Activated naive CD8-positive, alpha-beta T cell treated with anti-CD3 and anti-CD28 coated beads for 36 hours (primary cell): ENCODE measurements at regions not wholly inside any gene's neighbourhood (a gene's known extent, or its start where the extent isn't known, plus 50 kb on each side); places are given as distances from the start of the nearest gene placed in this dataset.

ENCODE experiments used
- DNase-seq: peaks from one replicate; pipeline ENCODE4 v3.0.0; 2021
- H3K27ac Mint-ChIP-seq: one replicate; pipeline ENCODE4 v1.8.0; 2022; ENCODE audit warnings: mild to moderate bottlenecking, moderate library complexity, mixed read lengths
- H3K27me3 Mint-ChIP-seq: one replicate; pipeline ENCODE4 v1.8.0; 2022; ENCODE audit warnings: mild to moderate bottlenecking, mixed read lengths
- H3K36me3 Mint-ChIP-seq: one replicate; pipeline ENCODE4 v1.8.0; 2021; ENCODE audit warnings: mild to moderate bottlenecking, mixed read lengths
- H3K4me1 Mint-ChIP-seq: one replicate; pipeline ENCODE4 v1.8.0; 2021; ENCODE audit warnings: mixed read lengths
- H3K4me3 Mint-ChIP-seq: one replicate; pipeline ENCODE4 v1.8.0; 2022; ENCODE audit warnings: mild to moderate bottlenecking, moderate library complexity, mixed read lengths
- H3K9me3 Mint-ChIP-seq: one replicate; pipeline ENCODE4 v1.8.0; 2022; ENCODE audit warnings: mixed read lengths

- H3K4me1 Mint-ChIP-seq: no peaks in the 10 kb centered on the region
- H3K36me3 Mint-ChIP-seq: peaks cover 1% of the 10 kb centered on the region
- DNase-seq: no peak
- H3K9me3 Mint-ChIP-seq: peaks cover 2% of the 10 kb centered on the region
- H3K27me3 Mint-ChIP-seq: peaks cover 13% of the 10 kb centered on the region
- no peak overlapping the region for H3K27ac Mint-ChIP-seq
- no peak overlapping the region for H3K4me3 Mint-ChIP-seq
Observed at GRCh38 chr6:53446151-53446550, 97.4 kb upstream of the ELOVL5 start.

GRCh38 chr6:53441761-53442160 lies 93.0 kb upstream of the ELOVL5 start:
- Mint-ChIP-seq H3K27ac (no peak overlapping the region), H3K9me3 (no peaks in the 10 kb centered on the region), H3K36me3 (no peaks in the 10 kb centered on the region), H3K4me1 (peaks cover 13% of the 10 kb centered on the region), H3K27me3 (peaks cover 18% of the 10 kb centered on the region), H3K4me3 (no peak overlapping the region)
- no peak for DNase-seq

- Mint-ChIP-seq H3K36me3 (no peaks in the 10 kb centered on the region), H3K4me1 (peaks cover 16% of the 10 kb centered on the region), H3K27ac (no peak overlapping the region), H3K4me3 (no peak overlapping the region), H3K9me3 (no peaks in the 10 kb centered on the region), H3K27me3 (peaks cover 18% of the 10 kb centered on the region)
- no peak for DNase-seq
Observed at GRCh38 chr6:53441035-53441493, 92.3 kb upstream of the ELOVL5 start.

GRCh38 chr6:53440336-53440945 lies 91.7 kb upstream of the ELOVL5 start:
- Mint-ChIP-seq H3K4me1 (peaks cover 16% of the 10 kb centered on the region), H3K27ac (no peak overlapping the region), H3K4me3 (no peak overlapping the region), H3K27me3 (peaks cover 18% of the 10 kb centered on the region), H3K36me3 (no peaks in the 10 kb centered on the region), H3K9me3 (no peaks in the 10 kb centered on the region)
- no peak for DNase-seq

- Mint-ChIP-seq H3K9me3 (no peaks in the 10 kb centered on the region), H3K4me3 (no peak overlapping the region), H3K27ac (no peak overlapping the region), H3K27me3 (peaks cover 18% of the 10 kb centered on the region), H3K36me3 (no peaks in the 10 kb centered on the region), H3K4me1 (peaks cover 16% of the 10 kb centered on the region)
- no peak for DNase-seq
Observed at GRCh38 chr6:53439556-53439955, 90.8 kb upstream of the ELOVL5 start.

- DNase-seq: no peak
- peaks cover 11% of the 10 kb centered on the region for H3K27me3 Mint-ChIP-seq
- H3K36me3 Mint-ChIP-seq: no peaks in the 10 kb centered on the region
- H3K9me3 Mint-ChIP-seq: no peaks in the 10 kb centered on the region
- H3K4me3 Mint-ChIP-seq: no peak overlapping the region
- peaks cover 19% of the 10 kb centered on the region for H3K4me1 Mint-ChIP-seq
- H3K27ac Mint-ChIP-seq: no peak overlapping the region
Observed at GRCh38 chr6:53437557-53438202, 88.9 kb upstream of the ELOVL5 start.

- peaks cover 25% of the 10 kb centered on the region for H3K4me1 Mint-ChIP-seq
- H3K27ac Mint-ChIP-seq: no peak overlapping the region
- peaks cover 7% of the 10 kb centered on the region for H3K27me3 Mint-ChIP-seq
- no peaks in the 10 kb centered on the region for H3K9me3 Mint-ChIP-seq
- H3K4me3 Mint-ChIP-seq: no peak overlapping the region
- H3K36me3 Mint-ChIP-seq: no peaks in the 10 kb centered on the region
- DNase-seq: no peak
Observed at GRCh38 chr6:53436526-53437303, 88.0 kb upstream of the ELOVL5 start.

- Mint-ChIP-seq H3K4me3 (no peak overlapping the region), H3K27me3 (peaks cover 8% of the 10 kb centered on the region), H3K27ac (no peak overlapping the region), H3K4me1 (peaks cover 37% of the 10 kb centered on the region), H3K9me3 (no peaks in the 10 kb centered on the region), H3K36me3 (no peaks in the 10 kb centered on the region)
- no peak for DNase-seq
Observed at GRCh38 chr6:53433951-53434285, 85.2 kb upstream of the ELOVL5 start.

GRCh38 chr6:53433261-53433950 lies 84.7 kb upstream of the ELOVL5 start:
- peaks cover 8% of the 10 kb centered on the region for H3K27me3 Mint-ChIP-seq
- peaks cover 40% of the 10 kb centered on the region for H3K4me1 Mint-ChIP-seq
- no peak for DNase-seq
- H3K27ac Mint-ChIP-seq: no peak overlapping the region
- no peaks in the 10 kb centered on the region for H3K9me3 Mint-ChIP-seq
- no peak overlapping the region for H3K4me3 Mint-ChIP-seq
- H3K36me3 Mint-ChIP-seq: no peaks in the 10 kb centered on the region

- Mint-ChIP-seq H3K4me1 (peaks cover 42% of the 10 kb centered on the region), H3K9me3 (no peaks in the 10 kb centered on the region), H3K27me3 (peaks cover 8% of the 10 kb centered on the region), H3K4me3 (no peak overlapping the region), H3K36me3 (no peaks in the 10 kb centered on the region), H3K27ac (no peak overlapping the region)
- no peak for DNase-seq
Observed at GRCh38 chr6:53432318-53433161, 83.8 kb upstream of the ELOVL5 start.

- peaks cover 41% of the 10 kb centered on the region for H3K4me1 Mint-ChIP-seq
- H3K27me3 Mint-ChIP-seq: peaks cover 8% of the 10 kb centered on the region
- H3K36me3 Mint-ChIP-seq: no peaks in the 10 kb centered on the region
- H3K9me3 Mint-ChIP-seq: no peaks in the 10 kb centered on the region
- no peak for DNase-seq
- no peak overlapping the region for H3K4me3 Mint-ChIP-seq
- no peak overlapping the region for H3K27ac Mint-ChIP-seq
Observed at GRCh38 chr6:53431704-53432103, 83.0 kb upstream of the ELOVL5 start.

GRCh38 chr6:53429401-53429800 lies 80.7 kb upstream of the ELOVL5 start:
- Mint-ChIP-seq H3K4me3 (peak overlapping the region; percentile 3), H3K9me3 (no peaks in the 10 kb centered on the region), H3K27me3 (peaks cover 11% of the 10 kb centered on the region), H3K36me3 (no peaks in the 10 kb centered on the region), H3K4me1 (peaks cover 44% of the 10 kb centered on the region), H3K27ac (no peak overlapping the region)
- no peak for DNase-seq

- no peak for DNase-seq
- H3K27me3 Mint-ChIP-seq: peaks cover 11% of the 10 kb centered on the region
- peaks cover 44% of the 10 kb centered on the region for H3K4me1 Mint-ChIP-seq
- H3K27ac Mint-ChIP-seq: peak overlapping the region; percentile 57
- H3K9me3 Mint-ChIP-seq: no peaks in the 10 kb centered on the region
- no peaks in the 10 kb centered on the region for H3K36me3 Mint-ChIP-seq
- H3K4me3 Mint-ChIP-seq: no peak overlapping the region
Observed at GRCh38 chr6:53428886-53429285, 80.1 kb upstream of the ELOVL5 start.

- Mint-ChIP-seq H3K9me3 (no peaks in the 10 kb centered on the region), H3K4me3 (no peak overlapping the region), H3K27ac (peak overlapping the region; percentile 11), H3K36me3 (no peaks in the 10 kb centered on the region), H3K4me1 (peaks cover 34% of the 10 kb centered on the region), H3K27me3 (peaks cover 22% of the 10 kb centered on the region)
- DNase-seq: no peak
Observed at GRCh38 chr6:53426667-53427270, 78.0 kb upstream of the ELOVL5 start.
